WTC11 (cell line): ENCODE measurements at regions not wholly inside any gene's neighbourhood (a gene's known extent, or its start where the extent isn't known, plus 50 kb on each side); places are given as distances from the start of the nearest gene placed in this dataset.

Experiments used
- ATAC-seq: fragments of 200-7000 bp; cut with Tn5 transposase; 2 replicates; pipeline ENCODE4 v1.10.0; 2021; ENCODE audit warnings: mild to moderate bottlenecking, moderate library complexity
- CTCF ChIA-PET: fragments of 300-600 bp; sonication (Branson Sonifier 250); formaldehyde crosslinking; loops from one replicate; lab custom pipeline; 2021; ENCODE audit warnings: antibody characterized with exemption; lab: Charles Lee
- POLR2A ChIA-PET: fragments of 350-600 bp; sonication (Branson Sonifier 250); formaldehyde crosslinking; loops from one replicate; lab custom pipeline; 2021; ENCODE audit warnings: antibody characterized with exemption; lab: Charles Lee
- DNase-seq: peaks from one replicate; pipeline ENCODE4 v3.0.0; 2021; ENCODE audit warnings: low spot score
- H3K27ac Mint-ChIP-seq: 2 replicates; pipeline ENCODE4 v1.8.0; 2021; ENCODE audit warnings: mixed read lengths
- H3K27me3 Mint-ChIP-seq: 2 replicates; pipeline ENCODE4 v1.8.0; 2021; ENCODE audit warnings: low read depth, mild to moderate bottlenecking, moderate library complexity, mixed read lengths
- H3K36me3 Mint-ChIP-seq: 2 replicates; pipeline ENCODE4 v1.8.0; 2021; ENCODE audit warnings: mixed read lengths
- H3K4me1 Mint-ChIP-seq: 2 replicates; pipeline ENCODE4 v1.8.0; 2022; ENCODE audit warnings: mixed read lengths
- H3K4me3 Mint-ChIP-seq: 2 replicates; pipeline ENCODE4 v1.8.0; 2021; ENCODE audit warnings: mild to moderate bottlenecking, moderate library complexity, mixed read lengths
- H3K9me3 Mint-ChIP-seq: 2 replicates; pipeline ENCODE4 v1.8.0; 2021; ENCODE audit warnings: mixed read lengths
- HMGA2 ChIP-seq: fragments of 250-450 bp; sonication (Bioruptor Pico); IDR thresholded peaks from 2 replicates; pipeline ENCODE4 v1.4.0; 2021; ENCODE audit warnings: mild to moderate bottlenecking, moderate library complexity
- JAZF1 ChIP-seq: fragments of 250-450 bp; sonication (Bioruptor Pico); IDR thresholded peaks from 2 replicates; pipeline ENCODE4 v1.9.0; 2021; ENCODE audit warnings: moderate library complexity, mild to moderate bottlenecking, inconsistent platforms
- JUN ChIP-seq: sonication (generic); formaldehyde crosslinking; IDR thresholded peaks from 2 replicates; pipeline ENCODE4 v1.8.0; 2023; ENCODE audit warnings: mild to moderate bottlenecking, missing genetic modification reagents
- NFATC4 ChIP-seq: fragments of 250-450 bp; sonication (Bioruptor Pico); IDR thresholded peaks from 2 replicates; pipeline ENCODE4 v1.9.0; 2021; ENCODE audit warnings: mild to moderate bottlenecking
- TCF7 ChIP-seq: sonication (generic); formaldehyde crosslinking; IDR thresholded peaks from 2 replicates; pipeline ENCODE4 v1.8.0; 2022; ENCODE audit warnings: mild to moderate bottlenecking, low read depth, missing genetic modification reagents, moderate library complexity
- ZNF121 ChIP-seq: sonication (generic); formaldehyde crosslinking; IDR thresholded peaks from 2 replicates; pipeline ENCODE4 v1.8.0; 2023; ENCODE audit warnings: missing genetic modification reagents
- TF ChIP-seq, protein P1 (sequence below): sonication (generic); formaldehyde crosslinking; IDR thresholded peaks from 2 replicates; pipeline ENCODE4 v1.8.1; 2022; ENCODE audit warnings: mild to moderate bottlenecking, moderate library complexity, missing genetic modification reagents
- TF ChIP-seq, protein P2 (sequence below): fragments of 250-450 bp; sonication (Bioruptor Pico); IDR thresholded peaks from 2 replicates; pipeline ENCODE4 v1.9.0; 2021; ENCODE audit warnings: mild to moderate bottlenecking, borderline replicate concordance
- TF ChIP-seq, protein P3 (sequence below): fragments of 250-450 bp; sonication (Bioruptor Pico); IDR thresholded peaks from 2 replicates; pipeline ENCODE4 v1.9.0; 2021; ENCODE audit warnings: mild to moderate bottlenecking
- TF ChIP-seq, protein P4 (sequence below): sonication (generic); formaldehyde crosslinking; IDR thresholded peaks from 2 replicates; pipeline ENCODE4 v1.8.0; 2023; ENCODE audit warnings: missing genetic modification reagents, mild to moderate bottlenecking, borderline replicate concordance
- TF ChIP-seq, protein P5 (sequence below): sonication (generic); formaldehyde crosslinking; IDR thresholded peaks from 2 replicates; pipeline ENCODE4 v1.8.0; 2023; ENCODE audit warnings: missing genetic modification reagents
- TF ChIP-seq, protein P6 (sequence below): fragments of 250-450 bp; sonication (Bioruptor Pico); IDR thresholded peaks from 2 replicates; pipeline ENCODE4 v1.8.0; 2021; ENCODE audit warnings: mild to moderate bottlenecking
- TF ChIP-seq, protein P7 (sequence below): sonication (generic); formaldehyde crosslinking; IDR thresholded peaks from 2 replicates; pipeline ENCODE4 v1.8.0; 2022; ENCODE audit warnings: mild to moderate bottlenecking, missing genetic modification reagents

DNA sequence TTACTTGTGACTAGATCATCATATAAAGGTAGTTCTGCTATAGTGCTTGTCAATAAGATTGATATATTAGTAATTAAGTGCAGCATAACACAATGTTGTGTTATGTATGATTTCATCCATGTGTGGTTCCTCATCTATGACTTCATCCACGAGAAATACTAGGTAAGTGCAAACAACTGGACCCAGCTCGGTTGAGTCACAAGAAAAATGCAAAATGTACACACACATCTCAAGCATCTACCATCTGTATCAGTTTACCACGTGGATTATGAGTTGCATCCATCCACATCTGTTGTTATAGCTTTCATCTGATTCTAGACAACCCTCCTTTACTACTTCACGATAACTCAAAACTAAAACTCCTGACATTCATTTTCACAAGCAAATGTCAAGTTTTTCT lies 517.0 kb upstream of the CITED2 start:
- TF ChIP-seq, protein P1, sequence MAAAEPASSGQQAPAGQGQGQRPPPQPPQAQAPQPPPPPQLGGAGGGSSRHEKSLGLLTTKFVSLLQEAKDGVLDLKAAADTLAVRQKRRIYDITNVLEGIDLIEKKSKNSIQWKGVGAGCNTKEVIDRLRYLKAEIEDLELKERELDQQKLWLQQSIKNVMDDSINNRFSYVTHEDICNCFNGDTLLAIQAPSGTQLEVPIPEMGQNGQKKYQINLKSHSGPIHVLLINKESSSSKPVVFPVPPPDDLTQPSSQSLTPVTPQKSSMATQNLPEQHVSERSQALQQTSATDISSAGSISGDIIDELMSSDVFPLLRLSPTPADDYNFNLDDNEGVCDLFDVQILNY = no peak
- TF ChIP-seq, protein P2, sequence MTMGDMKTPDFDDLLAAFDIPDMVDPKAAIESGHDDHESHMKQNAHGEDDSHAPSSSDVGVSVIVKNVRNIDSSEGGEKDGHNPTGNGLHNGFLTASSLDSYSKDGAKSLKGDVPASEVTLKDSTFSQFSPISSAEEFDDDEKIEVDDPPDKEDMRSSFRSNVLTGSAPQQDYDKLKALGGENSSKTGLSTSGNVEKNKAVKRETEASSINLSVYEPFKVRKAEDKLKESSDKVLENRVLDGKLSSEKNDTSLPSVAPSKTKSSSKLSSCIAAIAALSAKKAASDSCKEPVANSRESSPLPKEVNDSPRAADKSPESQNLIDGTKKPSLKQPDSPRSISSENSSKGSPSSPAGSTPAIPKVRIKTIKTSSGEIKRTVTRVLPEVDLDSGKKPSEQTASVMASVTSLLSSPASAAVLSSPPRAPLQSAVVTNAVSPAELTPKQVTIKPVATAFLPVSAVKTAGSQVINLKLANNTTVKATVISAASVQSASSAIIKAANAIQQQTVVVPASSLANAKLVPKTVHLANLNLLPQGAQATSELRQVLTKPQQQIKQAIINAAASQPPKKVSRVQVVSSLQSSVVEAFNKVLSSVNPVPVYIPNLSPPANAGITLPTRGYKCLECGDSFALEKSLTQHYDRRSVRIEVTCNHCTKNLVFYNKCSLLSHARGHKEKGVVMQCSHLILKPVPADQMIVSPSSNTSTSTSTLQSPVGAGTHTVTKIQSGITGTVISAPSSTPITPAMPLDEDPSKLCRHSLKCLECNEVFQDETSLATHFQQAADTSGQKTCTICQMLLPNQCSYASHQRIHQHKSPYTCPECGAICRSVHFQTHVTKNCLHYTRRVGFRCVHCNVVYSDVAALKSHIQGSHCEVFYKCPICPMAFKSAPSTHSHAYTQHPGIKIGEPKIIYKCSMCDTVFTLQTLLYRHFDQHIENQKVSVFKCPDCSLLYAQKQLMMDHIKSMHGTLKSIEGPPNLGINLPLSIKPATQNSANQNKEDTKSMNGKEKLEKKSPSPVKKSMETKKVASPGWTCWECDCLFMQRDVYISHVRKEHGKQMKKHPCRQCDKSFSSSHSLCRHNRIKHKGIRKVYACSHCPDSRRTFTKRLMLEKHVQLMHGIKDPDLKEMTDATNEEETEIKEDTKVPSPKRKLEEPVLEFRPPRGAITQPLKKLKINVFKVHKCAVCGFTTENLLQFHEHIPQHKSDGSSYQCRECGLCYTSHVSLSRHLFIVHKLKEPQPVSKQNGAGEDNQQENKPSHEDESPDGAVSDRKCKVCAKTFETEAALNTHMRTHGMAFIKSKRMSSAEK (CRISPR knock-in tag) = no peak
- TF ChIP-seq ZNF121 = no peak
- TF ChIP-seq, protein P3, sequence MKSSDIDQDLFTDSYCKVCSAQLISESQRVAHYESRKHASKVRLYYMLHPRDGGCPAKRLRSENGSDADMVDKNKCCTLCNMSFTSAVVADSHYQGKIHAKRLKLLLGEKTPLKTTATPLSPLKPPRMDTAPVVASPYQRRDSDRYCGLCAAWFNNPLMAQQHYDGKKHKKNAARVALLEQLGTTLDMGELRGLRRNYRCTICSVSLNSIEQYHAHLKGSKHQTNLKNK (CRISPR knock-in tag) = no peak
- TF ChIP-seq NFATC4 = no peak
- TF ChIP-seq, protein P4, sequence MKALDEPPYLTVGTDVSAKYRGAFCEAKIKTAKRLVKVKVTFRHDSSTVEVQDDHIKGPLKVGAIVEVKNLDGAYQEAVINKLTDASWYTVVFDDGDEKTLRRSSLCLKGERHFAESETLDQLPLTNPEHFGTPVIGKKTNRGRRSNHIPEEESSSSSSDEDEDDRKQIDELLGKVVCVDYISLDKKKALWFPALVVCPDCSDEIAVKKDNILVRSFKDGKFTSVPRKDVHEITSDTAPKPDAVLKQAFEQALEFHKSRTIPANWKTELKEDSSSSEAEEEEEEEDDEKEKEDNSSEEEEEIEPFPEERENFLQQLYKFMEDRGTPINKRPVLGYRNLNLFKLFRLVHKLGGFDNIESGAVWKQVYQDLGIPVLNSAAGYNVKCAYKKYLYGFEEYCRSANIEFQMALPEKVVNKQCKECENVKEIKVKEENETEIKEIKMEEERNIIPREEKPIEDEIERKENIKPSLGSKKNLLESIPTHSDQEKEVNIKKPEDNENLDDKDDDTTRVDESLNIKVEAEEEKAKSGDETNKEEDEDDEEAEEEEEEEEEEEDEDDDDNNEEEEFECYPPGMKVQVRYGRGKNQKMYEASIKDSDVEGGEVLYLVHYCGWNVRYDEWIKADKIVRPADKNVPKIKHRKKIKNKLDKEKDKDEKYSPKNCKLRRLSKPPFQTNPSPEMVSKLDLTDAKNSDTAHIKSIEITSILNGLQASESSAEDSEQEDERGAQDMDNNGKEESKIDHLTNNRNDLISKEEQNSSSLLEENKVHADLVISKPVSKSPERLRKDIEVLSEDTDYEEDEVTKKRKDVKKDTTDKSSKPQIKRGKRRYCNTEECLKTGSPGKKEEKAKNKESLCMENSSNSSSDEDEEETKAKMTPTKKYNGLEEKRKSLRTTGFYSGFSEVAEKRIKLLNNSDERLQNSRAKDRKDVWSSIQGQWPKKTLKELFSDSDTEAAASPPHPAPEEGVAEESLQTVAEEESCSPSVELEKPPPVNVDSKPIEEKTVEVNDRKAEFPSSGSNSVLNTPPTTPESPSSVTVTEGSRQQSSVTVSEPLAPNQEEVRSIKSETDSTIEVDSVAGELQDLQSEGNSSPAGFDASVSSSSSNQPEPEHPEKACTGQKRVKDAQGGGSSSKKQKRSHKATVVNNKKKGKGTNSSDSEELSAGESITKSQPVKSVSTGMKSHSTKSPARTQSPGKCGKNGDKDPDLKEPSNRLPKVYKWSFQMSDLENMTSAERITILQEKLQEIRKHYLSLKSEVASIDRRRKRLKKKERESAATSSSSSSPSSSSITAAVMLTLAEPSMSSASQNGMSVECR = no peak
- TF ChIP-seq, protein P5, sequence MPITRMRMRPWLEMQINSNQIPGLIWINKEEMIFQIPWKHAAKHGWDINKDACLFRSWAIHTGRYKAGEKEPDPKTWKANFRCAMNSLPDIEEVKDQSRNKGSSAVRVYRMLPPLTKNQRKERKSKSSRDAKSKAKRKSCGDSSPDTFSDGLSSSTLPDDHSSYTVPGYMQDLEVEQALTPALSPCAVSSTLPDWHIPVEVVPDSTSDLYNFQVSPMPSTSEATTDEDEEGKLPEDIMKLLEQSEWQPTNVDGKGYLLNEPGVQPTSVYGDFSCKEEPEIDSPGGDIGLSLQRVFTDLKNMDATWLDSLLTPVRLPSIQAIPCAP = no peak
- TF ChIP-seq, protein P6, sequence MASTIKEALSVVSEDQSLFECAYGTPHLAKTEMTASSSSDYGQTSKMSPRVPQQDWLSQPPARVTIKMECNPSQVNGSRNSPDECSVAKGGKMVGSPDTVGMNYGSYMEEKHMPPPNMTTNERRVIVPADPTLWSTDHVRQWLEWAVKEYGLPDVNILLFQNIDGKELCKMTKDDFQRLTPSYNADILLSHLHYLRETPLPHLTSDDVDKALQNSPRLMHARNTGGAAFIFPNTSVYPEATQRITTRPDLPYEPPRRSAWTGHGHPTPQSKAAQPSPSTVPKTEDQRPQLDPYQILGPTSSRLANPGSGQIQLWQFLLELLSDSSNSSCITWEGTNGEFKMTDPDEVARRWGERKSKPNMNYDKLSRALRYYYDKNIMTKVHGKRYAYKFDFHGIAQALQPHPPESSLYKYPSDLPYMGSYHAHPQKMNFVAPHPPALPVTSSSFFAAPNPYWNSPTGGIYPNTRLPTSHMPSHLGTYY (CRISPR knock-in tag) = no peak
- TF ChIP-seq JAZF1 = no peak
- no peak for TF ChIP-seq JUN (CRISPR knock-in tag)
- TF ChIP-seq HMGA2 (CRISPR knock-in tag) = no peak
- TF ChIP-seq, protein P7, sequence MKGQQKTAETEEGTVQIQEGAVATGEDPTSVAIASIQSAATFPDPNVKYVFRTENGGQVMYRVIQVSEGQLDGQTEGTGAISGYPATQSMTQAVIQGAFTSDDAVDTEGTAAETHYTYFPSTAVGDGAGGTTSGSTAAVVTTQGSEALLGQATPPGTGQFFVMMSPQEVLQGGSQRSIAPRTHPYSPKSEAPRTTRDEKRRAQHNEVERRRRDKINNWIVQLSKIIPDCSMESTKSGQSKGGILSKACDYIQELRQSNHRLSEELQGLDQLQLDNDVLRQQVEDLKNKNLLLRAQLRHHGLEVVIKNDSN = no peak
- no peak for TF ChIP-seq TCF7 (CRISPR knock-in tag)
- ChIA-PET POLR2A (no interaction called here), CTCF (no interaction called here)
- Mint-ChIP-seq H3K27ac (no peak overlapping the region), H3K36me3 (0 out of 2 replicates have a peak, but pooled peaks cover 3% of the 10 kb centered on the region), H3K27me3 (no peaks in the 10 kb centered on the region), H3K4me1 (peaks cover 48% of the 10 kb centered on the region), H3K9me3 (peaks cover 3% of the 10 kb centered on the region; the same call in 1 of the 2 replicates), H3K4me3 (no peak overlapping the region)
- ATAC-seq (no peak), DNase-seq (no peak)
